ENCODE measurements at regions not wholly inside any gene's neighbourhood (a gene's known extent, or its start where the extent isn't known, plus 50 kb on each side); places are given as distances from the start of the nearest gene placed in this dataset.

DNA sequence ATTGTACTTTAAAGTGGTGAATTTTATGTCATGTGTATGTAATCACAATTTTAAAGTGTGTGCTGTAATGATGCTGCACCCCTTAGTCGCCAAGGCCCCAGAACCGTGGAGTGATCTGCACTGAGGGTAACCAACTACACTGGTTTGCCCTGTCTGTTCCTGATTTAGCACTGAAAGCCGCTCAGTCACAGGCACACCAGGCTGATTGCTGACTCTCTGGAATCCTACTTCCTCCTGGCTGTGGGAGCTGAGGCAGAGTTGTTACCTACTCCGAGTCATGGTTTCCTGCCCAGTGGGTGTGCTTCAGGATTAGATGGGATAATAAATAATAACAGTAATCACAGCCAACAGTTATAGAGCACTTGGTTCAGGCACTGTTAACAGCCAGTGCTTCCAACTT, 645.4 kb downstream of the BCOR start:
- no peak for DNase-seq

DNA sequence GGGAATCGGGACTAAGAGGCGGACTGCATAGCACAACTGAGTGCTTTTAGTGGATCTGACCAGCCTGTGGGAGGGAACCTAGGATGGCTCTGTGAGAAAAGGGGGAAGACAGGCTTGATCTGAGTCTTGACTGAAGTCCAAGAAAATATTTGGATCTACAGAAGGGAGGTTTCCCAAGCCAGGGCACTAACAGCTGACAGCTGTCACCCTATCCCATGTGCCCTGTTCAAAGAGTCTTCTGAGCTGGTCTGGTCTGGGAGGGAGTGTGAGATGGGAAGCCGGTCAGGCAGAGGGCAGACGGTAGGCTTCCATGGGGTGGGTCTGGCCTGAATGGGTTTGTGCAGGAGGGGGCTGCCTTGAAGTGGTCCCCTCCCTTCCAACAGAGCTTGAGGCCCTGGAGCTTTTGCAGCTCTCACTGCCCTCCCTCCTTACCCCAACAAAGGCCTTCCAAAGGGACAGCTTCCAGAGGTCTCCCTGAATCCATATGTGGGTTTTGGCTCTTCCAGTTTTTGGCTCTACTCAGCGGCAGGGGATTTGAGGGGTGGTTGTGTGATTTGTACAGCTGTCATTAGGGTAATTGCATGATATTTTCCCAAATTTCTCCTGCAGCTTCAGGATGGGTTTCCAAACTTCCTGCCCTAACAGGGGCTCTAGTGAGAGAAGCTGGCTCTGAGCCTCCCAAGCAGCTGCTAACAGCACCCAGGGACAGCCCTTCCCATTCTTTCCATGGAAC, 643.7 kb downstream of the BCOR start:
- DNase-seq = no peak

DNA sequence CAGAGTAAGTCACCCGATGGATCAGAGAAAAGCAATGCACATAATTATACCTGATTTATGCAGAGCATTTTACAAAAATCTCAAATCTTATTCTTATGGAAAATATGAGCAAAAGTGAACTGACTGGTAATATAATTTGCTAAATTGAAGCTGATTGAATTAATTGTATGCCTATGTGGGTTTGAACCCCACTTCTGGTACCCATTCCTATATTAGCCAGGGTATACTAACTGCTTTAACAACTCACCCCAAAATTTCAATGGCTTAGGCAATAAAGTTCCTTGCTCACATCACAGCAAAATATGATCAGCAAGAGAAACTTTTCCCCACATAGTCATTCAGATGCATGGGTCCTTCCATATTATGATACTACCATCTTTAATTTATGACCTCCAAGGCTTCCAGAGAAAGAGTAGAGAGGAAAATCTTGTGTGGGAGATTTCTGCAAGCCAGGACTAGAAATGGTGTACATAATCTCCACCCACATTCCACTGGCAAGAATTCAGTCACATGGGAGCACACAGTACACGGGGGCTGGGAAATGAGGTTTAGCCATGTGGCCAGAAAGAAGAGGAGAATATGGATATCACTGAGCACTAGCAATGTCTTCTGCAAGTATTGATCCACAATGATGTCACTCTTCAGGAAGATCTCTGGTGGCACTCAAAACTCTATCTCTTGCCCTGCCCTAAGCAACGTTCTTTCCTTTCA, 640.7 kb downstream of the BCOR start:
- DNase-seq = no peak

DNA sequence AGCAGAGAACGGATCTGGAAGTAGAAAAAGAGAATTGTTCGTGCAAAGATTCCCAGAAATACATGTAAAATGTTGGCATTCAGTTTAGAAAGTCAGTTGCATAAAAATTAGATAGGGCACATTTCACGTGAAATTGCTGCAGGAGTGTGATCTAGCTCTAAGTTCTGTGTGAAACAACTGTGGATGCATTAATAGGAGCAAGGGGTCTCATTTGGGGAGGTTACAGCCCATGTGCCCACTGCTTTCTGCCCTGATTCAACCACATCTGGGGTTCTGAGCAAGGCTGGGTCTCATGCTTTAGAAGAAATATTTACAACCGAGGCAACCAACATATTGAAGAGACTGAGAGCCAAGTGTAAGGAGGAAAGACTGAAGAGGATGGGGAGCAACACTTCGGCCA, 639.0 kb downstream of the BCOR start:
- no peak for DNase-seq

DNA sequence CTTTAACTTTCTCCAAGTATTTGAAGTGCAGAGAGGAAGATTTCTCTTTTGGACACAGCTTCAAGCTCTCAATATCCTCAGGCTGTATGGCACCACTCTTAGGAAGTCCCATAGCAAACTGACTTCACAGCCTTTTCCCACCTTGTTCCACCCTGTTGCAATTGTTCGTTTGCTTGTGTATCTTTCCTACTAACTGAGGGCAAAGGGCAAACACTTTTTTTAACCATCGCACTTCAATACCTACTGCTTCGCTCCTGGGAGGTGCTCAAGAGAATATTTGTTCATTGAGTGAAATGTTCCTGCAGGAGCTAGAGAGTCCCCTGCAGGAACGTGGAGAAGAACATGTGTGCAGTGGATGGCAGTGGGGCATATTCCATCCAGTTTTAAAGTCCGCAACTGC, 638.6 kb downstream of the BCOR start:
- no peak for DNase-seq

DNA sequence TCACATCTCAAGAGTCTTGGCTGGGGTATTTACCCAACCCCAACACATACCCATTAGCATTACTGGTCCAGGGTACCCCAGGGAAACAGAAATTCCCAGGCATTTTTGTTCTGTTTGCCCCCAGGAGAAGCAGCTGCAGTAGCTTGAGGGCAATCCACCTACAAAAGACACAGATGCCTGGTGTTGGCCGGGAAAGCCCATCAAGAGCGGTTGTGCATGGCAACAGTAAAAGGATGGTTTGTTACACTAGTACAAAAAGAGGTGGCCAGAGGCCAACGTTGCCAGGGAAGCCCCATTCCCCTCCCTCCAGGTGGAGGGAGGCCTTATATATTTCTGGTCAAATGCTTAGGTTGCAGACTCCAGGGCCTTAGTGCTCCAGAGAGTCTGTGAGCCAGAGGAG, 637.8 kb downstream of the BCOR start:
- DNase-seq = no peak

DNA sequence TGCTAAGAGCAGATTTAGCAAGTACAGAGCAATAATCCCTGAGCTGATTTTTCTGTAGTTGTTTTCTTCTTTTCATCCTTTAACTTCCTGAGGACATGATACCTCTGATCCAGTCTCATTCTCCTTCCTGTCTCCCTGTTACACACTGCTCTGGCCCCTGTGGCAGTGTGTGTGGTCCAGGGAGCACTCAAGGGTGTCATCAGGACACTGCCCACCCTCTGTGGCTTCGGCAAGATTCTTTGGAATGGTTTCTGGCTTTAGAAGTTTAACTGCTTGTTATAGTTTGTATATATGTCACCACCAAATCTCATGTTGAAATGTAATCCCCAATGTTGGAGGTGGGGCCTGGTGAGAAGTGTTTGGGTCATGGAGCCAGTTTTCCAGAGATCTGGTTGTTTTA, 637.3 kb downstream of the BCOR start:
- DNase-seq = no peak

DNA sequence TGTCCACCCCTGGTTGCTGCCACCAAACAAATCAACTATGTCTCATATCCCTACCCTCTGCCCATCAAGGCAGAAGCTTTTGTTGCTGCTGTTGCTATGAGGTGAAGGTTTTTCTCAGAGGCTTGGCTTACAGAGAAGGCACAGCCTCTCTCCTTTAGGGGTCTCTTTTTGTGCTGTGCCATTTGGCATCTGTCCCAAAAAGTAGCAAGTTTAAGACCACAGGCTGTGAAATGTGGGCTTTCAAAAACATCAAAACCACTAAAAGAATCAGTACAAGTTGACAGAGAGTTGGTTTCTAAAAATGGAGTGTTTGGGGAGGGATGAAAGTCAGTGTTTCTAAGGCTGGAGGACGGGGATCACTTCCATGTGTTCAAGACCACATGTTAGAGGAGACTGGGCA, 634.9 kb downstream of the BCOR start:
- DNase-seq = no peak

DNA sequence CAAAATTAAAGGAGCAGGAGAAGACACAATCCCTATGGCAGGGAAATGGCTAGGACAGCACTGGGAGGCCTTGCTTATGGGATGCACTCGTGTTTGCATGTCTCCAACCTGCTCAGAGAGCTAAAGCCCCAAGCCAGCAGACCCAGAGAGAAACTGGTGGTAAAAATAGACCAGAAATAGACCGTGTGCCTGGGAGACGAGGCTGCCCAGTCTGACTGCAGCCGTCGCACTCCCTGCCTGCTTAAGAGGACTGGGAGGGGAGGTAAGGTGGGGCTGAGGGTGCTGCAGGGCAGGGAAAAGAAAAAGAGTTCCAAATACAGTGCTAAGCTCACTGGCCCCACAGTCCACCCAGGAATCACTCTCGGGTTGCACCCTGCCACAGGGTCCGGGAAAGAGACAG, 633.5 kb downstream of the BCOR start:
- DNase-seq = no peak

DNA sequence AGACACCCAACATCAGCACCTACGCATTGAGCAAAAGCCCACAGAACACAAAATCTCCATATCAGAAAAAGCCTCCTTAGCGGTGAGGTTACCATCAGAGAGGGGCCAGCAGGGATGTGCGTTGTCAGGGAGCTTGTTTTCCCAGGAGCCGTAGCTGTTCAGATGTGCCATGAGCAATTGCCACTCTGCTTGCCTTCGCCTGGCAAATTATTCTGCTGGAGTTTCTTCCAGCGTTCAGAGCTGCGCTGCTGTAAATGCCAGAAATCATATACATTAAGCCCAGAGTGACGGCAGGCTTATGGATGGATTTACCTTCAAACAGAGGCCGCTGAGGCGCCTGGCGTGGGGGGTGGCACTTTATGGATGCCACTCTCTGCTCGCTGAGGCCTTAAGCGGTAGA, 632.3 kb downstream of the BCOR start:
- DNase-seq = no peak

DNA sequence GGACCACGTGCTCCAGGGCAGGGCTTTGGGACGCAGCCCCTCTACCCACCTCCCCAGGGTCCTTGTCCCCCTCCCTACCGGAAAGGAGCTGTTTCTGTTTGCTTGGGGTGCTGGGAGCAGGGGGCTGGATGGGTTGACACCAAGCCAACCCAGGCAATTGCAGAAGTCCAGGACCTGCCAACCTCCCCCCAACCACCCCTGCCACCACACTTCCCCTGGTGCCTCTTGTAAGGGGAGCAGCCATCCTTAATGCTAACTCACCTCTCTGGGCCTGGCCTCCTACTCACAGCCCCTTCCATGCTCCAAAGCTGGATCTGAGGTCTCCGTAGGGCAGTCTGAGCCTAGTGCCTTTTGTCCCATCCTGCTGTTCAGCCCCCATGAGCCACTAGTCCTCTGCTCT, 631.9 kb downstream of the BCOR start:
- DNase-seq = no peak

DNA sequence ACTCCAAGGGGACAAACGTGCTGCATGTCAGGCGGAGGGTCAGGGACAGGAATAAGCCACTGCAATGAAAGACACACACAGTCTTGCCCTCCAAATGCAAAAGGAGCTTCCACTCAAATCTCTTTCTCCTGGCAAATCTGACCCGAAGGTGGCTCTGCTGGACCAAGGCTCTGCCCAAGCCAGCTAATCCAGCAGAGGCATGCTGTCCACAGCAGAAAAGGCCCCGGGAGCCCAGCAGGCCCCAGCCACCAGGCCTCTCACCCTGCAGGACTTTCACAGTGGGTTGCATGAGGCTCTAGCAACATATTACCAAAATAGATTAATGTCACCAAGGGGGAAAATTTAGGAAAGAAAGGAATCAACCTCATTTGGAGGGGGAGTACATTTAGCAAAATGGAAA, 628.6 kb downstream of the BCOR start:
- DNase-seq = no peak

DNA sequence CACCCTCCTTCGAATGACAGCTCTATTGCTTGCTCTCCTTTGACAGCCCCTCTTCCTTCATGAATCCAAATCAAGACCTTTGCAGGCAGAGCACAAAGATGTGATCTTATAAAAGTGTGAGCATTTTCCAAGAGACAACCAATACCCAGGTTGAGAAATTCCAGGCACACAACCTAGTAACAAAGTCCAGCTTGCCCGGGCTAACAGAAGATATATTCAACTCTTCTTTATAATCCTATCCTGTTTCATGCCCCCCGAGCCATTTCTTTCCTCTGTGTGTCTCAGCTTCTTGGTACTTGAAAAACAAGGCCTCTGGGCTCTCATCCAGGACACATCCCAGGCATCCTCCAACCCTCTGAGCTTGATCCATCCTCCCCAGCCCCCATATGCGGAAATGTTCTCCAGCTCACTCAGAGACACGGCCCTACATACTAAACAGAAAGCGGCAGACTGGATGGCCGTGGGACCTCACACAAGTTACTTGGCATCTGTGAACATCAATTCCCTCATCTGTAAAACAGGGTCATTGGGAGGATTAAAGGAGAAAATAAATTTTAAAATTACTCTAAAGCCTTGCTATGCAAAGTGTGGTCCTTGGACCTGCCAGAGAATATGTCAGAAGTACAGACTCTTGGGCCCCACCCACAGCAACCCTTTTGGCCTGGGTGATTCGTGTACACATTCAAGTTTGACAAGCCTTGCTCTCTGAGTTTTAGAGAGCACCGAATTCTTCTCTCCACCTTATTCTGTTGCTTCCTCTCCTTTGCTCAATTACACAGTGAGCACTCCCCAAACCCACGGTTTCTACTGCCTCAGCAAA, 627.0 kb downstream of the BCOR start:
- DNase-seq = no peak

DNA sequence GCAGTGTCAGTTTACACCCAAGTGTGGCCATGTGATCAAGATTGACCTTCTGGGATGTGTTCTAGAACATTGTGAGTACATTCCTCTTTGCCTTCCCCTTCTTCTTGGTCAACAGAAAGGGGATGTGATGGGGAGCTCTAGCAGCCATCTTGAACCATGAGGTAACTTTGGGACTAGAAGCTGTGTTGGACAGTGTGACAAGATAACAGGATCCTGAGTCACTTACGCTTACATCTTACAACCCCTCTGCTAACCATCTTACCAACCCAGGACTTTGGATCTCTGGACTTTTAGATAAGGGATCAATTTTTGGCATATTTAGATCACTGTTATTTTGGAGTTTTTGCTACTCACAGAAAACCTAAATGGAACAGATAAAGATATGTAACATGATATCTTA, 625.6 kb downstream of the BCOR start:
- no peak for DNase-seq

DNA sequence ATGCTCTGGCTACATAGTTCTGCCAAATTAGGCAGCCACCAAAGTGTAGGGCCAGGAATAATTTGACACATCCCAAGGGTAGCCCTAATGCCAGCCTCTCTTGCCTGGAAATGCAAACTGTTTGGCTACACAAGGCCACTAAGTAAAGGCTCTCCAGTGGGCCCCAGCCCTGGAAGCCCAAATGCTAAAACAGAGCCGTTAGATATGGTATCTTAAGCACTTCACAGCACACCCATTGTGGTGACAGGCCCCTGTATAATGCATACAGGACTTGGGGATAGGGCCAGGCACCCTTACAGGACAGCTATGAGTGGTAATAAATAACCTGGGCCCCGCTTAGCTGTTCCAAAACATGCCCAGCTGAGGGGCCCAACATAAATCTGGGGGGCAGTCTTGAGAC, 623.9 kb downstream of the BCOR start:
- no peak for DNase-seq

DNA sequence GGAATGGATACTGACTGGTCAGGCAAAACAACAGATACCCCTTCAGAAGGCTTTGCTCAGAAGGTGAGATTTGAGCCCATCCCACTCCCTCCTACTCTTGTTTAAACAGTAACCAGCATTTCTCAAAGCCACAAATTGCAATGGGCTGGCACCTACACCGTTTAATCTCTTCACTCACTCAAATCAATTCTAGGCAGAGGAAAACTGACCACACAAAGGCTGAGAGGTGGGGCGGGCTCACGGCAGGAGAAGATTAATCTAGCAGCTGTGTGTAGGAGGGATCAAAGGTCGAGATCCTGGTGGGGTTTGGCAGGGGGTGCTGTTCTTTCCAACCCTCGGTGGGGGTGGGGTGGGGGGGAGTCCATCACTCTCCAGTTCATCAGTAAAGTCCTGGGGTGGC, 622.4 kb downstream of the BCOR start:
- DNase-seq = no peak

DNA sequence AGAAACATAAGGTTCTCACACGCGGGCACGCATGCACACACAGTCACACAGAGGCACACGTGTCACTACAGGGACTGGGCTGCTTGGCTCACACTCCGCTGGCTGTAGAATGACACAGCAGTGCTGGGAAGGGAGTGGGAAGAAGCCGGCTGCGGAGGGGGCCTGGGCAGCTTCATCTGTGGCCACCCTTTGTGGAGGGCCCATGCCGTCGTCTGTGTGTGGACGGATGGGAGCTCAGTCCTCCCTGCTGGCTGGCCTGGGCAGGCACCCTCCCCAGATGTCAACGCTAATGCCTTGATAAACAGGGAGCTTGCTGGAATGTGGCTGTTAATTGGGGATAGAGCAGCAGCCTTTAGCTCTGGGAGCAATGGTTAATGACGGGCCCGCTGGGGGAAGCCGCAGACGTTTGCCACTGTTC, 621.1 kb downstream of the BCOR start:
- DNase-seq = no peak

DNA sequence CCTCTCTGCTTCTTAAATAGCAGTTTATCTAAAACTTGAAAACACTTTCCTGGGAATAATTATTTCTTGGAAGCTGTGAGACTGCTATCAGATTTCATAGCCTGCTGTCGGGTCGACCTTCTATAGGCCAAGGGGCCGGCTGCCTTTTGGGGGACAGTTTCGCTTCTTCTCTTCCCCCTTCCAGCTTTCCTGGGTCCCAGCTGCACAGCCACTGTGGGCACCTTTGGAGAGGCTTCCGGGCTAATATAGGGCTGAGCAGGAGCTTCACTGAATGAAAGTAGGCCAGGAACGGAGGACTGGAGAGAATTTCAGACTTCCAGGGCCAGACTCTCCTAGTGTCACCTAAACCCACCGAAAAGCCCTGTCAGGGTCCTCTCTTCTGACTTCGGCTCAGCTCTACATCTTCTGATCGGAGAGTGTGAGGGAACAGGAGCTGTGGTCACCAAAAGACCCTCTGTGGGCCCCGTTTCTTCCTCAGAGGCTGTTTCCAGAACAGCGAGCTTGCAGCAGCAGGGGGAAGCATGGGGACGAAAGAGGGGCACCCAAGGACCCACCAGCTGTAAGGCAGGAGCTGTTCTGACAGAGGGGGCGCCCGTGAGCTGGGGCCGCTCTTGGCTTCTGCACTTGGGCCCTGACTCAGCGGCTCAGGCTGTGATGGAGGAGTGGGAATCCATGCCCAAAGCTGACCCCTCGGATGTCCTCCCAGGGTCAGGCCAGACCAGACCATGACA, 620.6 kb downstream of the BCOR start:
- DNase-seq = no peak

DNA sequence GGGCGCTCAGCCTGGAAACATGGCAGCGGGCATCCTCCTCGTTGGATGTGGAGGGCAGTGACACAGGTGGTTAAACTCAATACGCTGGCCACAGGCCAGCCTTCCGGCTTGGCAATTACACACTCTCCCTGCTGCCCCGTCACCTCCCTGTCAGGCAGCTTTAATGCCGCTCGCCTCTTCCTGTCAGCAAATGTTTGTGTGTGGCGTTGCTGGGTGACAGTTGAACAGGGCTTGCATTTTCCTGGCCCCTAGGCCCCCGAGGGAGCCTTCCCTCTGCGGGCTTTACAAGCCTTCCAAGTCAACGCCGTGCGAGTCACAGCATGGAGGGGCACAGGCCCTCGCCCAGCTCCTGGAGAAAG, 620.0 kb downstream of the BCOR start:
- no peak for DNase-seq

DNA sequence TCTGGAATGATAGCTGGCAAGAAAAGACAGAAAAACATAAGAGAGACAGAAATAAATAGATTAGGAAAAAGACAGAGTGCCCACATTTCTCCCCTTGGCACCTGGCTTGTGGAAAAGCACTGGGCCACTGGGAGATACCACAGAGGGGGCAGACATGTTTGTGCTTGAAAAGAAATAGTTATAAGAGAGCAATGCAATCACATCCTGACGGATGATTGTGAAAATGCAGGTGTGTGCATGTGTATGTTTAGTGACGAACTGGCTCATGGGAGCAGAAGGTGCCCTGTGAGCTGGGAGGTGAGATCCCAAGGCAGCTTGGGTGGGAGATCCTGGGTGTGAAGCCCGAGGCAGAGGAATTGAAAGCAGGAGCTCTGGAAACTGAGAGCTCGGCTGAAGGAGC, 617.9 kb downstream of the BCOR start:
- DNase-seq = no peak

DNA sequence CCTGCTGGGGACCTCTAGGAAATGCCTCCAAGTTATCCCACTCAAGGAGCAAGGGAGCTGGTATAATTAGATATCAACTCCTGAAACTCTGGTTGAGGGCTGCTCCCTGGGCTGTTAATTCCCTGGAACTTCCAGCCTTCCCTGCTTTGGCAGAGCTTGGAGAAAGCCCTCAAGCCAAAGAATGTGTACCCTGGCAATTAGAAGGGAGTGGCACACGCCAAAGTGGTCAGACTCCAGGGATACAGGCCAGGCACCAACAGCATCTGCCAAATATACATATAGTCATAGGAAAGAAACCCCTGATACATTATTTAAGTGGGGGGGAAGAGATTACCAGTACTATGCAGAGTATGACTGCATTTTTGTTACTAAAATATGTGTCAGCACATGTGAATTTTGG, 616.8 kb downstream of the BCOR start:
- no peak for DNase-seq

DNA sequence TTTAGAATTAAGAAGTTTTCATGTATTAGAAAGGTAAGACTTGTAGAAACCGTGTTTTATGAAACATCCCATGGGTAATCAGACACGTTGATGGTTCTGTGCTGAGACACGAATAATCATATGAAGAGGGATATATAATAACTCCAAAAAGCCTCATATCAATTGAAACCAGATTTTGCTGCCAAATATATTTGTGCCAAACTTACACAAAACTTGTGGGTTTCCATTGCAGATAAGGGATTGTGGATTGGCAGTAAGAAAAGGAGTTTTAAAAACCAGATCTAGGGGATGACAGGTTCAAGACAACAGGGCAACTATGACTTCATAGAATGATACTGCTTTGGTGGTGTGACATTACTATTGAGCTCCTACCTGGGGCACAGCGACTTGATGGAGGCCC, 616.1 kb downstream of the BCOR start:
- DNase-seq = no peak

All from NCI-H226 (cell line).